Mucosa of stomach (tissue), 1 donor: ENCODE measurements at regions not wholly inside any gene's neighbourhood (a gene's known extent, or its start where the extent isn't known, plus 50 kb on each side); places are given as distances from the start of the nearest gene placed in this dataset.

ENCODE experiments used
- H3K27me3 ChIP-seq: one replicate; pipeline ENCODE4 v1.7.0; 2013; ENCODE audit warnings: mild to moderate bottlenecking, low read length; ENCODE audit not compliant: control insufficient read depth, insufficient read depth
- H3K36me3 ChIP-seq: one replicate; pipeline ENCODE4 v1.7.0; 2013; ENCODE audit warnings: low read length; ENCODE audit not compliant: control insufficient read depth, insufficient read depth
- H3K4me1 ChIP-seq: one replicate; pipeline ENCODE4 v1.7.0; 2013; ENCODE audit warnings: mild to moderate bottlenecking, low read length; ENCODE audit not compliant: control insufficient read depth, insufficient read depth
- H3K4me3 ChIP-seq: one replicate; pipeline ENCODE4 v1.7.0; 2013; ENCODE audit warnings: low read length
- H3K9ac ChIP-seq: one replicate; pipeline ENCODE4 v1.7.0; 2013; ENCODE audit warnings: mild to moderate bottlenecking, low read length, moderate library complexity
- H3K9me3 ChIP-seq: one replicate; pipeline ENCODE4 v1.7.0; 2013; ENCODE audit warnings: mild to moderate bottlenecking, low read length, moderate library complexity; ENCODE audit not compliant: control insufficient read depth
- donor health status: Pancreatic carcinoma.

DNA sequence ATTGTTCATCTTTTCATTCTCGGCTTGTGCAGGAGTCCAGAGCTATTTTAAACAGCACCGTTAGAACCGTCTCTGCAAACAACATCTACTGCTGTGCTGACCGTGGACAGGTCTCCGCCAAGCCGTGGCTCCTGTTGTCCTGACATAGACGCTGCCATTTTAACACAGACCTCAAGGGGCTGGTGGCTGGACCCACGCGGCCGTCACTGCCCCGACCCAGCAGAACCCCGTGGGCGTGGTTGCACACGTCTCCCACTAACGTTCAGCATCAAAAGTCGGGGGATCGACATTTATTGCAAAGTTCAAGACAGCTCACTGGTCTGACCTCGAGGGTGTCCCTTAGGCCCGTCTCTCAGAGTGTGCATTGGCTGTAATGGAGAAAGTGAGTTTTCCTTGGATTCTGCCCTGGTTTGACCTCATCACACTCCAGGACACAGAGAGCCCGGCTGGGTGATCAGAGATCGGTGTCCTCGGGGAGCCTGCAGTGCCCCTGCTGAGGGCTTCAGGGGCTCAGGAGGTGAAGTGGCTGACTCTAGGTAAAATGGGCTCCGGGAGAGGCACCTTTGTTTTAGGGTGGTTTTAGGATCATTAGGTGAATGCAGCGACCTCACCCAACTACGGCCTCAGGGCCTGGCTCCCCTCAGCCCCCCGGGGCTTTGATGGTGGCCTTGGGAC, 363.2 kb downstream of the THBS2 start:
- Histone ChIP-seq H3K4me3 (no peak overlapping the region), H3K9me3 (no peaks in the 10 kb centered on the region), H3K36me3 (no peaks in the 10 kb centered on the region), H3K9ac (no peak overlapping the region), H3K4me1 (peaks cover 15% of the 10 kb centered on the region), H3K27me3 (peaks cover 4% of the 10 kb centered on the region)

DNA sequence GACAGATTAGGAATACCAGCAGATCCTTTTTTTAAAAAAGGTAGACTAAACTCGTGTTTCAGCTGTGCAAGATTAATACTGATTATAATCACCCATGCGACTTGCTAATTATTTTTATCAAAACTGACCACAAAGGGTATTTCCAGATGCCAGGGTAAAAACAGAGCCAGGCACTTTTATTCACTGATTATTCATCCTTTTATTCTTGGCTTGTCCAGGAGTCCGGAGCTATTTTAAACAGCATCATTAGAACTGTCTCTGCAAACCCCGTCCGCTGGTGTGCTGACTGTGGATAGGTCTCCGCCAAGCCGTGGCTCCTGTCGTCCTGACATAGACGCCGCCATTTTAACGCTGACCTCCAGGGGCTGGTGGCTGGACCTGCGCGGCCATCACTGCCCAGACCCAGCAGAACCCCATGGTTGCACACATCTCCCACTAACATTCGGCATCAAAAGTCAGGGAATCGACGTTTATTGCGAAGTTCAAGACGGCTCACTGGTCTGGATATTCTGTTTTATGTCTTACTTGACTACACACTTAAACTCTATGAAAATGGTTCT, 364.8 kb downstream of the THBS2 start:
- peaks cover 4% of the 10 kb centered on the region for H3K27me3 ChIP-seq
- H3K4me3 ChIP-seq = no peak overlapping the region
- H3K36me3 ChIP-seq = no peaks in the 10 kb centered on the region
- H3K4me1 ChIP-seq = peaks cover 26% of the 10 kb centered on the region
- no peaks in the 10 kb centered on the region for H3K9me3 ChIP-seq
- no peak overlapping the region for H3K9ac ChIP-seq

DNA sequence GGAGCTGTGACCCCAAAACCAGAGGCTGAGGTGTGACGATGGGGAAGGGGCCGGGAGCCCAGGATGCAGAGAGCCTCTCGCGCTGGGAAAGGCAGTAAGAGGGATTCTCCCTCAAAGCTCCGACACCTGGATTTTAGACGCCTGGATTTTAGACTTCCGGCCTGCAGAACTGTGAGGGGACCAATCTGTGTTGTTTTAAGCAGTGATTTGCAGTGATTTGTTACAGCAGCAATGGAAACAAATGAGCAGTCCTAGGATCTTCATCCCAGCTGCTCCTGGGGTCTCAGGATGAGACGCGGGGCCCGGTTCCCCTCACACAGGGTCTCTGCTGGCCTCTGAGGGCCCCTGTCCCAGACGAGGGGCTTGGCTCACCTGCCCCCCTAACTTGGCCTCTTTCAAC, 365.5 kb downstream of the THBS2 start:
- Histone ChIP-seq H3K27me3 (peaks cover 5% of the 10 kb centered on the region), H3K9ac (no peak overlapping the region), H3K9me3 (no peaks in the 10 kb centered on the region), H3K36me3 (no peaks in the 10 kb centered on the region), H3K4me1 (peaks cover 26% of the 10 kb centered on the region), H3K4me3 (no peak overlapping the region)

DNA sequence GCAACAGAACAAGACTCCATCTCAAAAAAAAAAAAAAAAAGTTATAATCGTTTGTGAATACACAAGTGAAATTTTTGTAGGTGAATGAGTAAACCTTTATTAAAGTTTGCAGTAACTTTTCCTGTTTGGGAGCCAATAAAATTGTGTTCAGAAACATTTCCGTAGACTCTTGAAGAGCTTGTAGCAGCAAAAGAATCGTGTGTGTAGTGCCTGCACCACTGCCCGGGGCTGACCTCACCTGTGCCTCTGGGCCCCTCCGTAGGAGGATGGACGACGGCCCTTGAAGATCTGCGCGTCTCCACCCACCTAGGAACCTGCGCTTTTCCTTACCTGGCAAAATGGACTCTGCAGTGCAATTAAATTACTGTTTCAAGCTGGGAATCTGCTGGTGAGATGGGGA, 366.0 kb downstream of the THBS2 start:
- no peak overlapping the region for H3K9ac ChIP-seq
- no peaks in the 10 kb centered on the region for H3K36me3 ChIP-seq
- peaks cover 26% of the 10 kb centered on the region for H3K4me1 ChIP-seq
- H3K27me3 ChIP-seq = peaks cover 8% of the 10 kb centered on the region
- H3K9me3 ChIP-seq = no peaks in the 10 kb centered on the region
- no peak overlapping the region for H3K4me3 ChIP-seq

DNA sequence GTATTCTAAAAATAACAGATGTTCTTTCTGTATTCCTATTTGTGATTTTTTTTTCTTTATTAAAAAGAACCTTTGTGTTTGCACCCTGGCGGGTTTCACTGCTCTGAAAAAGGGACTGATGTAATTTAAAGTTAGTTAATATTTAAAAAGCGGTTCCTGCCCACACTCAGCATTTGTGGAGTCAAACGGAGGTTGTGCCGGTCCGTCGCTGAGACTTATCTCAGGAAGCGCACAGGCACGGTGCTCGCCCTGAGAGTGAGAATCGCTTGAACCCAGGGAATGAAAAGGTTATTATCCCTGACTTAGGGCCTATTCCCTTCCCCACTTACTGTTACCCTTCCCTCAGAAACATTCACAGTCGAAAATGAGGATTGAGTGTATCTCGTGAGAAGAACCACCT, 366.7 kb downstream of the THBS2 start:
- H3K4me3 ChIP-seq = no peak overlapping the region
- peaks cover 26% of the 10 kb centered on the region for H3K4me1 ChIP-seq
- no peak overlapping the region for H3K9ac ChIP-seq
- no peaks in the 10 kb centered on the region for H3K36me3 ChIP-seq
- H3K27me3 ChIP-seq = peaks cover 8% of the 10 kb centered on the region
- no peaks in the 10 kb centered on the region for H3K9me3 ChIP-seq

DNA sequence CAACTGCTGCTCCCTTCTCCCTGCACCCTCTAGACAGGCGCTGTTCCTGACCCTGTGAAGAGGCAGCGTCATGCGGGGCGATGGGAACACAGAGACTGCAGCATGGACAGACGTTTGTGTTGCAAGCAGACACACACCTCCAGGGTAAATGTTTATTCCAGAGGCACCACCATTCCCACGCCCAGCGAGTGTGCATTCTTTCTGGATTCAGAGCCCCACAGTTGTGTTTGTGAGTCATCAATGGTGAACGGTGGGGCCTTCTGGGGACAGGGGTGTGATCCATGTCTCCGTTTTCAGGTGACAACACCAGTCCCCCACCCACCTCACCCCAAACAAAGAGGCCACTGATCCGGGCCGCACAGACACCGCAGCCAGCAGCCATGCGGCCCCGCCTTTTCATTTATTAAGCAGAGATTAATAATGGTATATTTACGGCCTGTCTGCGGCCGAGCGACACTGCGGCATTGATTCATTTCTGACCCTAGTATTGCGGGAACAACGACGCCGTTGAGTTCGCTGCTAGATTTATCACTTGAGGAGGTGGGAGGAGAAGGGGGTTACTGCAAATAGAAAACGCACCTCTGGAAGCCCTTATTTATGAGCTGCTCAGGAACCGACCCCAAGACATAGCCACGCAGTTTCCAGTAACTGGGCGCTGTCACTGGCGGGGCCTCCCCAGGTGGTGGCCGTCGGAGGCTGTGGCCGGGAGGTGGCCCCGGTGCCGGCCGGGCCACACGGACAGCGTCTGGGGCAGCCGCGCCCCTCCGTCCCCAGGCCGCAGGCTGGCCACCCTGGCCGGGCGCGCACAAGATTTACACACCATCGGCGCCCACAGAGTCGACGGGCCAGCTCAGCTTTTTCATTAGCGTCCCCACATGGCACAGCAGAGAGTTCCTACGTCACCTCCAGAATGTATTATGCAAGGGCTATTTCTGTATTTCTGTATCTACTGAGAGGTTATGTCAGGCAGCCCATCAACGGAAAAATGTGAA, 367.6 kb downstream of the THBS2 start:
- no peak overlapping the region for H3K4me3 ChIP-seq

DNA sequence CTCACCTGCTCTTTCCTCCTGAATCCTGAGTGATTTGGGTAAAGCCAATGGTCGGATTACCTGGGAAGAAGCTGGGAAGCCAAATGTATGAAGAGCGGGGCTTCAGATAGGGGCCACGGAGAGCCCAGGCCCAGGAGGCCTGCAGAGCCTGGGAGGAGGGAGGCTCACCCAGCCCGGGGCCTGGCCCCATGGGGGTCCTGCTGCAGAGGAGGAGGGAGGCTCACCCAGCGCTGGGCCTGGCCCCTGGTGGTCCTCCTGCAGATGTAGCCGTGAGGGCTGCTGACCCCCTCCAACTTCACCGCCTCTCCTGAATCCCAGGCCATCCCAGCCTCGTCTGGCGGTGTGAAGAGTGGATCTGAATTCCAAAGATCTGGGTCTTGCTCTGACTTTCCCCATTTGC, 368.4 kb downstream of the THBS2 start:
- Histone ChIP-seq H3K9ac (no peak overlapping the region), H3K9me3 (no peaks in the 10 kb centered on the region), H3K4me1 (peaks cover 26% of the 10 kb centered on the region), H3K36me3 (no peaks in the 10 kb centered on the region), H3K4me3 (no peak overlapping the region), H3K27me3 (peaks cover 8% of the 10 kb centered on the region)

More for the DNA sequence above, 367.6 kb downstream of the THBS2 start:
- peak overlapping the region; percentile 41 for H3K9ac ChIP-seq
- H3K4me1 ChIP-seq = peaks cover 26% of the 10 kb centered on the region
- no peaks in the 10 kb centered on the region for H3K36me3 ChIP-seq
- peaks cover 8% of the 10 kb centered on the region for H3K27me3 ChIP-seq
- no peaks in the 10 kb centered on the region for H3K9me3 ChIP-seq

DNA sequence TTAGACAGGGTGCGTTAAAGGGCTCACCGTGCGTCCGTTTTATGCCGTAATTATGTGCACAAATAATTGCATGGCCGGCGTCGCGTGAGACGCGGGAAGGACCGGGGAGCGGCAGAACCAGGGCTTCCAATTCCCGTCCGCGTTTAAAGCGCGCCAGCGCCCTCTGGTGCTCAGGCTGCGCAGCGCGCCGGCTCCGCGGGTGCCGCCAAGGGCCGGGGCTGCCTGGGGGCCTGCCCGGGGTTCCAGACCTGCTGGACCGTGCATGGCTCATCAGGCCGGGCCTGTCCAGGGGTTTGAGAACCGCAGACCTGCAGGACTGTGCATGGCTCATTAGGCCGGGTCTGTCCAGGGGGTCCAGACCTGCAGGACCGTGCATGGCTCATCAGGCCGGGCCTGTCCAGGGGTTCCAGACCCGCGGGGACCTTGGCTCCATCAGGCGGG, 369.0 kb downstream of the THBS2 start:
- Histone ChIP-seq H3K27me3 (peaks cover 8% of the 10 kb centered on the region), H3K9ac (no peak overlapping the region), H3K4me3 (no peak overlapping the region), H3K9me3 (no peaks in the 10 kb centered on the region), H3K36me3 (no peaks in the 10 kb centered on the region), H3K4me1 (peaks cover 26% of the 10 kb centered on the region)

DNA sequence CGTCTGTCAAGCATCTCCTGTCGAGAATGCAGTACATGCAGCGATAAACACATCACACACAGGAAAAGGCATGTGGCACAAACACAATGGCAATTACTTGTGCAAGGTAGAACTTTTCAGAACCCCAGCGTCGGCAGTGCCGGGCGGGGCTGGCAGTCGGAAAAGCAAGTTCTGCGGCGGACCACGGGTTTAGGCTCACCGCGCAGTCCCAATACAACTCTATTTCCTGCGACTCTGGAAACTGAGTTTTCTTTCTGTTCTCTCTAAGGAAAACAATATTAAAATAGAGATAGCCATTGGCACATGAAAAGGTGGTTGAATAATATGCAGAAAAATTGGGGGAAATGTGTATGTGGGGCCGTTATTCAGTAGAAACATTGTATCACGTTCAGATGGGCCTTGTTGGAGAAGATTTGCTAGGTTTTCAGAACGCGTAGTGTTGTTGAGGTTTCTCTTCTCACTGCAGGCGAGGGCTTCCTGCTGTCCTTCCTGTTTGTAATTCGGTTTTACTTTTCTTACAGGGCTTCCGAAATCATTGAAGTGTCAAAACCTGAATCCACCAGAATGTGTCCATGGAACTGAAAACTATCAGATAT, 369.5 kb downstream of the THBS2 start:
- Histone ChIP-seq H3K36me3 (no peaks in the 10 kb centered on the region), H3K4me3 (no peak overlapping the region), H3K9ac (no peak overlapping the region), H3K9me3 (no peaks in the 10 kb centered on the region), H3K27me3 (peaks cover 8% of the 10 kb centered on the region), H3K4me1 (peaks cover 26% of the 10 kb centered on the region)

DNA sequence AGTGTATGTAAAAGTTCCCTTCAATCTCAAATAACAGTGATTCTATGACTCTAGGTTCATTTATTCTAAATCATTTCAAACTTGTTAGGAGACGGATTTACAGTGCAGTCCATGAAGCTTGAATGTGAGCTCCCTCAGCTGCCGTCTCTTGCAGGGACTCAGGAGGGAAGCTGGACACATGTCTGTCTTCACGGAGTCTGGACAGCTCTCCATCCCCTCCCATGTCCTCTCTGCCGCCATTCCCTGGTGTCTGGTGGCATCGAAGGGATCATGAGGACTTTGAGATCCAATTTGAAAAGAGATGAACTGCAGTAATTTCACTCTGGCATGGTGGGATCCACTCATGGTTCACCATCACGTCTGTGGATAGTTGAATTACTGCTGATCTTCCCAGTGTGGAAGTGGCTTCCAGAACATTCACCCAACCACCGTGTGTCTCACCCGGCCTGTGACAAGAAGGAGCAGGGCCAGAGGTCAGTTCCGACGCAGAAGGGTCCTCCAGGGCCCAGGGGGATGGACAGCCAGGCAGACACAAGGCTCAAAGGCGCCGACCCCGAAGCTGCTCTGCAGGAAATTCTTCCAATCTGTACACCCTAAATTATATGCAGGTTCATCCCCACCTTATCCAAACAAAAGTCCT, 370.1 kb downstream of the THBS2 start:
- no peaks in the 10 kb centered on the region for H3K36me3 ChIP-seq
- H3K9me3 ChIP-seq = no peaks in the 10 kb centered on the region
- no peak overlapping the region for H3K4me3 ChIP-seq
- H3K9ac ChIP-seq = no peak overlapping the region
- peaks cover 26% of the 10 kb centered on the region for H3K4me1 ChIP-seq
- peaks cover 8% of the 10 kb centered on the region for H3K27me3 ChIP-seq

DNA sequence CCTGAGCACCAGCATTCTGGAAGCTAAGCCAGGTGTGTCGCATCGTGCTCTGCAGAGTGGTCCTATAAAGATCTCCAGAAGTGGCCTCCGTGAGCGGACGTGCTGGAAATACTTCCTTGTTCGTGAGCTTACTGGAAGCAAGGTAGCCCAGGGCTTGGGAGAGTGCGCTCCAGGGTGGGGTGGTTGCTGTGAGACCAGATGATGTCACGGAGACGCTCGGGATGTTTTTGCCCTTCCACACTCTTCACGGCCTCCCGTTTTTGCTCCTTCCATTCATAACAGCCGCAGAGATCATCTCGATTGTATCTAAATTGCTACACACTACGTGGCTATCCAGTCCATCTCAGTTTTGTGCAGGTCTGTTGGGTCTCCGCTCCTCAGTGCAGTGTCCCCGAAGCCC, 373.4 kb downstream of the THBS2 start:
- Histone ChIP-seq H3K4me1 (peaks cover 20% of the 10 kb centered on the region), H3K36me3 (no peaks in the 10 kb centered on the region), H3K4me3 (no peak overlapping the region)

More for the DNA sequence above, 373.4 kb downstream of the THBS2 start:
- Histone ChIP-seq H3K9me3 (no peaks in the 10 kb centered on the region), H3K9ac (no peak overlapping the region), H3K27me3 (peaks cover 15% of the 10 kb centered on the region)
